MM.1S (cell line): ENCODE measurements at regions not wholly inside any gene's neighbourhood (a gene's known extent, or its start where the extent isn't known, plus 50 kb on each side); places are given as distances from the start of the nearest gene placed in this dataset.

Experiments
- EZH2 ChIP-seq: fragments of 300-600 bp; sonication (generic); optimal IDR thresholded peaks from 2 replicates; pipeline ENCODE3; 2017; ENCODE audit warnings: low read depth, mild to moderate bottlenecking, antibody characterized with exemption, low read length, mixed read lengths
- EZH2phosphoT487 ChIP-seq: fragments of 300-600 bp; sonication (generic); IDR thresholded peaks from 2 replicates; pipeline ENCODE4 v1.6.1; 2018; ENCODE audit warnings: antibody characterized with exemption, low read length
- TF ChIP-seq, protein P1 (sequence below): fragments of 300-600 bp; sonication (generic); IDR thresholded peaks from 2 replicates; pipeline ENCODE4 v1.5.1; 2016; ENCODE audit warnings: antibody characterized with exemption, low read length, mixed read lengths

DNA sequence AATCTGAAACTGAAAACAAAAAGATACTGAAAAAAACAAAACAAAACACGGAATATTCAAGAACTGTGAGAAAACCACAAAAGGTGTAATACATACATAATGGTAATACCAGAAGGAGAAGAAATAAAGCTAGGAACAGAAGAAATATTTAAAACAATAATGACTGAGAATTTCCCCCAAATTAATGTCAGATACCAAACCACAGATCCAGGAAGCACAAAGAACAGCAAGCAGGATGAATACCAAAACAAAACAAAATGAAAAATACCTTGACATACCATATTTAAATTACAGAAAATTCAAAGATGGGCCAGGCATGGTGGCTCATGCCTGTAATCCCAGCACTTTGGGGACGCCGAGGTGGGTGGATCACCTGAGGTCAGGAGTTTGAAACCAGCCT is 57.7 kb upstream of the PARD3 start:
- TF ChIP-seq, protein P1, sequence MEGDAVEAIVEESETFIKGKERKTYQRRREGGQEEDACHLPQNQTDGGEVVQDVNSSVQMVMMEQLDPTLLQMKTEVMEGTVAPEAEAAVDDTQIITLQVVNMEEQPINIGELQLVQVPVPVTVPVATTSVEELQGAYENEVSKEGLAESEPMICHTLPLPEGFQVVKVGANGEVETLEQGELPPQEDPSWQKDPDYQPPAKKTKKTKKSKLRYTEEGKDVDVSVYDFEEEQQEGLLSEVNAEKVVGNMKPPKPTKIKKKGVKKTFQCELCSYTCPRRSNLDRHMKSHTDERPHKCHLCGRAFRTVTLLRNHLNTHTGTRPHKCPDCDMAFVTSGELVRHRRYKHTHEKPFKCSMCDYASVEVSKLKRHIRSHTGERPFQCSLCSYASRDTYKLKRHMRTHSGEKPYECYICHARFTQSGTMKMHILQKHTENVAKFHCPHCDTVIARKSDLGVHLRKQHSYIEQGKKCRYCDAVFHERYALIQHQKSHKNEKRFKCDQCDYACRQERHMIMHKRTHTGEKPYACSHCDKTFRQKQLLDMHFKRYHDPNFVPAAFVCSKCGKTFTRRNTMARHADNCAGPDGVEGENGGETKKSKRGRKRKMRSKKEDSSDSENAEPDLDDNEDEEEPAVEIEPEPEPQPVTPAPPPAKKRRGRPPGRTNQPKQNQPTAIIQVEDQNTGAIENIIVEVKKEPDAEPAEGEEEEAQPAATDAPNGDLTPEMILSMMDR: no peak
- TF ChIP-seq EZH2 (no peak), EZH2phosphoT487 (no peak)
